ENCODE measurements at regions not wholly inside any gene's neighbourhood (a gene's known extent, or its start where the extent isn't known, plus 50 kb on each side); places are given as distances from the start of the nearest gene placed in this dataset.

GRCh38 chr7:155138204-155138603 is 68.1 kb downstream of the HTR5A start:
- no peak for DNase-seq (ENCODE audit: low read depth)
- H3K4me3 ChIP-seq (ENCODE audit: low read depth, low read length) = no peak overlapping the region
- no peak for TF ChIP-seq CTCF (IDR thresholded peaks at IDR 0.05; ENCODE audit: low read depth, low read length, missing control alignments)

GRCh38 chr7:155141562-155141961 is 71.4 kb downstream of the HTR5A start:
- no peak for TF ChIP-seq CTCF (IDR thresholded peaks at IDR 0.05; ENCODE audit: low read depth, low read length, missing control alignments)
- no peak for DNase-seq (ENCODE audit: low read depth)
- H3K4me3 ChIP-seq (ENCODE audit: low read depth, low read length) = no peak overlapping the region

- no peak for TF ChIP-seq CTCF (IDR thresholded peaks at IDR 0.05; ENCODE audit: low read depth, low read length, missing control alignments)
- H3K4me3 ChIP-seq (ENCODE audit: low read depth, low read length) = no peak overlapping the region
- DNase-seq (ENCODE audit: low read depth) = no peak
Observed at GRCh38 chr7:155143381-155143780, 73.3 kb downstream of the HTR5A start.

GRCh38 chr7:155144371-155144770 is 74.2 kb downstream of the HTR5A start:
- no peak for DNase-seq (ENCODE audit: low read depth)
- no peak overlapping the region for H3K4me3 ChIP-seq (ENCODE audit: low read depth, low read length)
- TF ChIP-seq CTCF (IDR thresholded peaks at IDR 0.05; ENCODE audit: low read depth, low read length, missing control alignments) = no peak

GRCh38 chr7:155145477-155146255 is 75.5 kb downstream of the HTR5A start:
- TF ChIP-seq CTCF (IDR thresholded peaks at IDR 0.05; ENCODE audit: low read depth, low read length, missing control alignments) = no peak
- DNase-seq (ENCODE audit: low read depth) = no peak
- no peak overlapping the region for H3K4me3 ChIP-seq (ENCODE audit: low read depth, low read length)

GRCh38 chr7:155147172-155147571 is 77.0 kb downstream of the HTR5A start:
- no peak for DNase-seq (ENCODE audit: low read depth)
- no peak overlapping the region for H3K4me3 ChIP-seq (ENCODE audit: low read depth, low read length)
- TF ChIP-seq CTCF (IDR thresholded peaks at IDR 0.05; ENCODE audit: low read depth, low read length, missing control alignments) = no peak

GRCh38 chr7:155147624-155148023 is 77.5 kb downstream of the HTR5A start:
- no peak for TF ChIP-seq CTCF (IDR thresholded peaks at IDR 0.05; ENCODE audit: low read depth, low read length, missing control alignments)
- DNase-seq (ENCODE audit: low read depth) = no peak
- H3K4me3 ChIP-seq (ENCODE audit: low read depth, low read length) = no peak overlapping the region

Measured in GM12864 (cell line).